WTC11 (cell line): ENCODE measurements at regions not wholly inside any gene's neighbourhood (a gene's known extent, or its start where the extent isn't known, plus 50 kb on each side); places are given as distances from the start of the nearest gene placed in this dataset.

Experiments
- ATAC-seq: fragments of 200-7000 bp; cut with Tn5 transposase; 2 replicates; pipeline ENCODE4 v1.10.0; 2021; ENCODE audit warnings: mild to moderate bottlenecking, moderate library complexity
- CTCF ChIA-PET: fragments of 300-600 bp; sonication (Branson Sonifier 250); formaldehyde crosslinking; loops from one replicate; lab custom pipeline; 2021; ENCODE audit warnings: antibody characterized with exemption; lab: Charles Lee
- POLR2A ChIA-PET: fragments of 350-600 bp; sonication (Branson Sonifier 250); formaldehyde crosslinking; loops from one replicate; lab custom pipeline; 2021; ENCODE audit warnings: antibody characterized with exemption; lab: Charles Lee
- DNase-seq: peaks from one replicate; pipeline ENCODE4 v3.0.0; 2021; ENCODE audit warnings: low spot score
- H3K27ac Mint-ChIP-seq: 2 replicates; pipeline ENCODE4 v1.8.0; 2021; ENCODE audit warnings: mixed read lengths
- H3K27me3 Mint-ChIP-seq: 2 replicates; pipeline ENCODE4 v1.8.0; 2021; ENCODE audit warnings: low read depth, mild to moderate bottlenecking, moderate library complexity, mixed read lengths
- H3K36me3 Mint-ChIP-seq: 2 replicates; pipeline ENCODE4 v1.8.0; 2021; ENCODE audit warnings: mixed read lengths
- H3K4me1 Mint-ChIP-seq: 2 replicates; pipeline ENCODE4 v1.8.0; 2022; ENCODE audit warnings: mixed read lengths
- H3K4me3 Mint-ChIP-seq: 2 replicates; pipeline ENCODE4 v1.8.0; 2021; ENCODE audit warnings: mild to moderate bottlenecking, moderate library complexity, mixed read lengths
- H3K9me3 Mint-ChIP-seq: 2 replicates; pipeline ENCODE4 v1.8.0; 2021; ENCODE audit warnings: mixed read lengths
- ATF1 ChIP-seq: sonication (generic); formaldehyde crosslinking; IDR thresholded peaks from 2 replicates; pipeline ENCODE4 v1.8.1; 2023; ENCODE audit warnings: mild to moderate bottlenecking, moderate library complexity, missing genetic modification reagents
- ELF4 ChIP-seq: sonication (generic); formaldehyde crosslinking; IDR thresholded peaks from 2 replicates; pipeline ENCODE4 v1.8.1; 2022; ENCODE audit warnings: low read depth, mild to moderate bottlenecking, moderate library complexity, missing genetic modification reagents
- FOXJ3 ChIP-seq: sonication (generic); formaldehyde crosslinking; IDR thresholded peaks from 2 replicates; pipeline ENCODE4 v1.9.0; 2021; ENCODE audit warnings: missing genetic modification reagents, mild to moderate bottlenecking, borderline replicate concordance
- NFATC4 ChIP-seq: fragments of 250-450 bp; sonication (Bioruptor Pico); IDR thresholded peaks from 2 replicates; pipeline ENCODE4 v1.9.0; 2021; ENCODE audit warnings: mild to moderate bottlenecking
- NR2C2 ChIP-seq: sonication (generic); formaldehyde crosslinking; IDR thresholded peaks from 2 replicates; pipeline ENCODE4 v1.8.0; 2022; ENCODE audit warnings: mild to moderate bottlenecking, missing genetic modification reagents
- SP1 ChIP-seq: sonication (generic); formaldehyde crosslinking; conservative IDR thresholded peaks from 2 replicates; pipeline ENCODE4 v1.8.1; 2022; ENCODE audit warnings: missing genetic modification reagents
- TCF7 ChIP-seq: sonication (generic); formaldehyde crosslinking; IDR thresholded peaks from 2 replicates; pipeline ENCODE4 v1.8.0; 2022; ENCODE audit warnings: mild to moderate bottlenecking, low read depth, missing genetic modification reagents, moderate library complexity
- ZBTB21 ChIP-seq: sonication (generic); formaldehyde crosslinking; IDR thresholded peaks from 2 replicates; pipeline ENCODE4 v1.8.1; 2023; ENCODE audit warnings: mild to moderate bottlenecking, missing genetic modification reagents, borderline replicate concordance
- TF ChIP-seq, protein P1 (sequence below): sonication (generic); formaldehyde crosslinking; IDR thresholded peaks from 2 replicates; pipeline ENCODE4 v1.8.0; 2023; ENCODE audit warnings: missing genetic modification reagents, mild to moderate bottlenecking, borderline replicate concordance
- TF ChIP-seq, protein P2 (sequence below): sonication (generic); formaldehyde crosslinking; IDR thresholded peaks from 2 replicates; pipeline ENCODE4 v1.8.1; 2022; ENCODE audit warnings: missing genetic modification reagents, borderline replicate concordance
- TF ChIP-seq, protein P3 (sequence below): sonication (generic); formaldehyde crosslinking; IDR thresholded peaks from 2 replicates; pipeline ENCODE4 v1.8.1; 2023; ENCODE audit warnings: mild to moderate bottlenecking, missing genetic modification reagents
- TF ChIP-seq, protein P4 (sequence below): sonication (generic); formaldehyde crosslinking; IDR thresholded peaks from 2 replicates; pipeline ENCODE4 v1.8.0; 2022; ENCODE audit warnings: mild to moderate bottlenecking, missing genetic modification reagents
- TF ChIP-seq, protein P5 (sequence below): sonication (generic); formaldehyde crosslinking; IDR thresholded peaks from 2 replicates; pipeline ENCODE4 v1.8.1; 2022; ENCODE audit warnings: mild to moderate bottlenecking, missing genetic modification reagents, moderate library complexity, borderline replicate concordance
- TF ChIP-seq, protein P6 (sequence below): sonication (generic); formaldehyde crosslinking; IDR thresholded peaks from 2 replicates; pipeline ENCODE4 v1.8.0; 2022; ENCODE audit warnings: missing genetic modification reagents

DNA sequence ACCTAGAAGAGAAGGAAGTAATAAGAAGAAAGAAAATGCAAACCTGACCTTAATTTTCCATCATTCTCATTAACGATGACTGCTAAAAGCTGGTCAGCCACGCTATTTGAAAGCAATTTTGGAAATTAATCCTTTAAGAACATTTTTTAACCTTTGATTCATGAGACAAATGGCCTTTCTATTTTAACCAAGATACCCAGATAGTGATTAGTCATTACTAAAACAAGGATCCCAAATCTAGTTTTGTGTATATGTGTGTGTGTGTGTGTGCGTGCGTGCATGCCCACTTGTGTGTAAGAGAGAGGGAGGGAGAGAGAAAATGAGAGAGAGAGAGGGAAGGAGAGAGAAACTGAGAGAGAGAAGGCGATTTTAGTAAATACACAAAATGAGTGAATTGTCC, 329.5 kb downstream of the DEPDC1B start:
- no peak overlapping the region for H3K4me3 Mint-ChIP-seq
- POLR2A ChIA-PET, result no interaction called here
- no peak for ATAC-seq

More for the DNA sequence above, 329.5 kb downstream of the DEPDC1B start:
- H3K9me3 Mint-ChIP-seq, result no peaks in the 10 kb centered on the region
- CTCF ChIA-PET, result no interaction called here
- H3K36me3 Mint-ChIP-seq, result no peaks in the 10 kb centered on the region
- H3K27ac Mint-ChIP-seq, result no peak overlapping the region
- no peaks in the 10 kb centered on the region for H3K27me3 Mint-ChIP-seq
- no peaks in the 10 kb centered on the region for H3K4me1 Mint-ChIP-seq
- TF ChIP-seq, protein P1, sequence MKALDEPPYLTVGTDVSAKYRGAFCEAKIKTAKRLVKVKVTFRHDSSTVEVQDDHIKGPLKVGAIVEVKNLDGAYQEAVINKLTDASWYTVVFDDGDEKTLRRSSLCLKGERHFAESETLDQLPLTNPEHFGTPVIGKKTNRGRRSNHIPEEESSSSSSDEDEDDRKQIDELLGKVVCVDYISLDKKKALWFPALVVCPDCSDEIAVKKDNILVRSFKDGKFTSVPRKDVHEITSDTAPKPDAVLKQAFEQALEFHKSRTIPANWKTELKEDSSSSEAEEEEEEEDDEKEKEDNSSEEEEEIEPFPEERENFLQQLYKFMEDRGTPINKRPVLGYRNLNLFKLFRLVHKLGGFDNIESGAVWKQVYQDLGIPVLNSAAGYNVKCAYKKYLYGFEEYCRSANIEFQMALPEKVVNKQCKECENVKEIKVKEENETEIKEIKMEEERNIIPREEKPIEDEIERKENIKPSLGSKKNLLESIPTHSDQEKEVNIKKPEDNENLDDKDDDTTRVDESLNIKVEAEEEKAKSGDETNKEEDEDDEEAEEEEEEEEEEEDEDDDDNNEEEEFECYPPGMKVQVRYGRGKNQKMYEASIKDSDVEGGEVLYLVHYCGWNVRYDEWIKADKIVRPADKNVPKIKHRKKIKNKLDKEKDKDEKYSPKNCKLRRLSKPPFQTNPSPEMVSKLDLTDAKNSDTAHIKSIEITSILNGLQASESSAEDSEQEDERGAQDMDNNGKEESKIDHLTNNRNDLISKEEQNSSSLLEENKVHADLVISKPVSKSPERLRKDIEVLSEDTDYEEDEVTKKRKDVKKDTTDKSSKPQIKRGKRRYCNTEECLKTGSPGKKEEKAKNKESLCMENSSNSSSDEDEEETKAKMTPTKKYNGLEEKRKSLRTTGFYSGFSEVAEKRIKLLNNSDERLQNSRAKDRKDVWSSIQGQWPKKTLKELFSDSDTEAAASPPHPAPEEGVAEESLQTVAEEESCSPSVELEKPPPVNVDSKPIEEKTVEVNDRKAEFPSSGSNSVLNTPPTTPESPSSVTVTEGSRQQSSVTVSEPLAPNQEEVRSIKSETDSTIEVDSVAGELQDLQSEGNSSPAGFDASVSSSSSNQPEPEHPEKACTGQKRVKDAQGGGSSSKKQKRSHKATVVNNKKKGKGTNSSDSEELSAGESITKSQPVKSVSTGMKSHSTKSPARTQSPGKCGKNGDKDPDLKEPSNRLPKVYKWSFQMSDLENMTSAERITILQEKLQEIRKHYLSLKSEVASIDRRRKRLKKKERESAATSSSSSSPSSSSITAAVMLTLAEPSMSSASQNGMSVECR (CRISPR knock-in tag), result no peak
- TF ChIP-seq TCF7 (CRISPR knock-in tag), result no peak
- TF ChIP-seq, protein P2, sequence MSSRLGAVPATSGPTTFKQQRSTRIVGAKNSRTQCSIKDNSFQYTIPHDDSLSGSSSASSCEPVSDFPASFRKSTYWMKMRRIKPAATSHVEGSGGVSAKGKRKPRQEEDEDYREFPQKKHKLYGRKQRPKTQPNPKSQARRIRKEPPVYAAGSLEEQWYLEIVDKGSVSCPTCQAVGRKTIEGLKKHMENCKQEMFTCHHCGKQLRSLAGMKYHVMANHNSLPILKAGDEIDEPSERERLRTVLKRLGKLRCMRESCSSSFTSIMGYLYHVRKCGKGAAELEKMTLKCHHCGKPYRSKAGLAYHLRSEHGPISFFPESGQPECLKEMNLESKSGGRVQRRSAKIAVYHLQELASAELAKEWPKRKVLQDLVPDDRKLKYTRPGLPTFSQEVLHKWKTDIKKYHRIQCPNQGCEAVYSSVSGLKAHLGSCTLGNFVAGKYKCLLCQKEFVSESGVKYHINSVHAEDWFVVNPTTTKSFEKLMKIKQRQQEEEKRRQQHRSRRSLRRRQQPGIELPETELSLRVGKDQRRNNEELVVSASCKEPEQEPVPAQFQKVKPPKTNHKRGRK (CRISPR knock-in tag), result no peak
- TF ChIP-seq, protein P3, sequence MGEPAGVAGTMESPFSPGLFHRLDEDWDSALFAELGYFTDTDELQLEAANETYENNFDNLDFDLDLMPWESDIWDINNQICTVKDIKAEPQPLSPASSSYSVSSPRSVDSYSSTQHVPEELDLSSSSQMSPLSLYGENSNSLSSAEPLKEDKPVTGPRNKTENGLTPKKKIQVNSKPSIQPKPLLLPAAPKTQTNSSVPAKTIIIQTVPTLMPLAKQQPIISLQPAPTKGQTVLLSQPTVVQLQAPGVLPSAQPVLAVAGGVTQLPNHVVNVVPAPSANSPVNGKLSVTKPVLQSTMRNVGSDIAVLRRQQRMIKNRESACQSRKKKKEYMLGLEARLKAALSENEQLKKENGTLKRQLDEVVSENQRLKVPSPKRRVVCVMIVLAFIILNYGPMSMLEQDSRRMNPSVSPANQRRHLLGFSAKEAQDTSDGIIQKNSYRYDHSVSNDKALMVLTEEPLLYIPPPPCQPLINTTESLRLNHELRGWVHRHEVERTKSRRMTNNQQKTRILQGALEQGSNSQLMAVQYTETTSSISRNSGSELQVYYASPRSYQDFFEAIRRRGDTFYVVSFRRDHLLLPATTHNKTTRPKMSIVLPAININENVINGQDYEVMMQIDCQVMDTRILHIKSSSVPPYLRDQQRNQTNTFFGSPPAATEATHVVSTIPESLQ, result no peak
- TF ChIP-seq, protein P4, sequence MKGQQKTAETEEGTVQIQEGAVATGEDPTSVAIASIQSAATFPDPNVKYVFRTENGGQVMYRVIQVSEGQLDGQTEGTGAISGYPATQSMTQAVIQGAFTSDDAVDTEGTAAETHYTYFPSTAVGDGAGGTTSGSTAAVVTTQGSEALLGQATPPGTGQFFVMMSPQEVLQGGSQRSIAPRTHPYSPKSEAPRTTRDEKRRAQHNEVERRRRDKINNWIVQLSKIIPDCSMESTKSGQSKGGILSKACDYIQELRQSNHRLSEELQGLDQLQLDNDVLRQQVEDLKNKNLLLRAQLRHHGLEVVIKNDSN (CRISPR knock-in tag), result no peak
- TF ChIP-seq, protein P5, sequence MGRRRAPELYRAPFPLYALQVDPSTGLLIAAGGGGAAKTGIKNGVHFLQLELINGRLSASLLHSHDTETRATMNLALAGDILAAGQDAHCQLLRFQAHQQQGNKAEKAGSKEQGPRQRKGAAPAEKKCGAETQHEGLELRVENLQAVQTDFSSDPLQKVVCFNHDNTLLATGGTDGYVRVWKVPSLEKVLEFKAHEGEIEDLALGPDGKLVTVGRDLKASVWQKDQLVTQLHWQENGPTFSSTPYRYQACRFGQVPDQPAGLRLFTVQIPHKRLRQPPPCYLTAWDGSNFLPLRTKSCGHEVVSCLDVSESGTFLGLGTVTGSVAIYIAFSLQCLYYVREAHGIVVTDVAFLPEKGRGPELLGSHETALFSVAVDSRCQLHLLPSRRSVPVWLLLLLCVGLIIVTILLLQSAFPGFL (CRISPR knock-in tag), result no peak
- TF ChIP-seq NFATC4 (CRISPR knock-in tag), result no peak
- no peak for TF ChIP-seq SP1 (CRISPR knock-in tag)
- TF ChIP-seq, protein P6, sequence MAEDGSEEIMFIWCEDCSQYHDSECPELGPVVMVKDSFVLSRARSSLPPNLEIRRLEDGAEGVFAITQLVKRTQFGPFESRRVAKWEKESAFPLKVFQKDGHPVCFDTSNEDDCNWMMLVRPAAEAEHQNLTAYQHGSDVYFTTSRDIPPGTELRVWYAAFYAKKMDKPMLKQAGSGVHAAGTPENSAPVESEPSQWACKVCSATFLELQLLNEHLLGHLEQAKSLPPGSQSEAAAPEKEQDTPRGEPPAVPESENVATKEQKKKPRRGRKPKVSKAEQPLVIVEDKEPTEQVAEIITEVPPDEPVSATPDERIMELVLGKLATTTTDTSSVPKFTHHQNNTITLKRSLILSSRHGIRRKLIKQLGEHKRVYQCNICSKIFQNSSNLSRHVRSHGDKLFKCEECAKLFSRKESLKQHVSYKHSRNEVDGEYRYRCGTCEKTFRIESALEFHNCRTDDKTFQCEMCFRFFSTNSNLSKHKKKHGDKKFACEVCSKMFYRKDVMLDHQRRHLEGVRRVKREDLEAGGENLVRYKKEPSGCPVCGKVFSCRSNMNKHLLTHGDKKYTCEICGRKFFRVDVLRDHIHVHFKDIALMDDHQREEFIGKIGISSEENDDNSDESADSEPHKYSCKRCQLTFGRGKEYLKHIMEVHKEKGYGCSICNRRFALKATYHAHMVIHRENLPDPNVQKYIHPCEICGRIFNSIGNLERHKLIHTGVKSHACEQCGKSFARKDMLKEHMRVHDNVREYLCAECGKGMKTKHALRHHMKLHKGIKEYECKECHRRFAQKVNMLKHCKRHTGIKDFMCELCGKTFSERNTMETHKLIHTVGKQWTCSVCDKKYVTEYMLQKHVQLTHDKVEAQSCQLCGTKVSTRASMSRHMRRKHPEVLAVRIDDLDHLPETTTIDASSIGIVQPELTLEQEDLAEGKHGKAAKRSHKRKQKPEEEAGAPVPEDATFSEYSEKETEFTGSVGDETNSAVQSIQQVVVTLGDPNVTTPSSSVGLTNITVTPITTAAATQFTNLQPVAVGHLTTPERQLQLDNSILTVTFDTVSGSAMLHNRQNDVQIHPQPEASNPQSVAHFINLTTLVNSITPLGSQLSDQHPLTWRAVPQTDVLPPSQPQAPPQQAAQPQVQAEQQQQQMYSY (CRISPR knock-in tag), result no peak
- no peak for TF ChIP-seq ATF1 (CRISPR knock-in tag)
- TF ChIP-seq FOXJ3, result no peak
- TF ChIP-seq ELF4 (CRISPR knock-in tag), result no peak
- TF ChIP-seq ZBTB21 (CRISPR knock-in tag), result no peak
- TF ChIP-seq NR2C2 (CRISPR knock-in tag), result no peak
- DNase-seq, result no peak
